Femur (tissue), 1 donor: ENCODE measurements at regions not wholly inside any gene's neighbourhood (a gene's known extent, or its start where the extent isn't known, plus 50 kb on each side); places are given as distances from the start of the nearest gene placed in this dataset.
"Not testable (repeated sequence)": the region's sequence is repeated elsewhere in the genome, so short reads cannot be mapped to it uniquely, and the experiment has no call there.

ENCODE experiments used
- DNase-seq: peaks from one replicate; pipeline ENCODE4 v3.0.0-alpha.2; 2017

GRCh38 chr14:81971911-81972310, 438.3 kb upstream of the SEL1L start:
- DNase-seq: peak; percentile 25

GRCh38 chr14:81972601-81973000, 438.9 kb upstream of the SEL1L start:
- no peak for DNase-seq

- DNase-seq: no peak
Measured at GRCh38 chr14:81974543-81974942, 440.9 kb upstream of the SEL1L start.

- no peak for DNase-seq
Measured at GRCh38 chr14:81980601-81981306, 447.1 kb upstream of the SEL1L start.

- no peak for DNase-seq
Measured at GRCh38 chr14:81981307-81981675, 447.6 kb upstream of the SEL1L start.

- DNase-seq: no peak
Measured at GRCh38 chr14:81982046-81982445, 448.4 kb upstream of the SEL1L start.

GRCh38 chr14:81986005-81986404, 452.4 kb upstream of the SEL1L start:
- DNase-seq: no peak

- DNase-seq: no peak
Measured at GRCh38 chr14:81989211-81989610, 455.6 kb upstream of the SEL1L start.

- DNase-seq: peak; percentile 68
Measured at GRCh38 chr14:81990312-81990761, 456.7 kb upstream of the SEL1L start.

- no peak for DNase-seq
Measured at GRCh38 chr14:81991998-81992397, 458.3 kb upstream of the SEL1L start.

GRCh38 chr14:81993432-81993831, 459.8 kb upstream of the SEL1L start:
- DNase-seq: no peak

- DNase-seq: peak; percentile 39
Measured at GRCh38 chr14:82003426-82003825, 469.8 kb upstream of the SEL1L start.

- no peak for DNase-seq
Measured at GRCh38 chr14:82009076-82009475, 475.4 kb upstream of the SEL1L start.

- DNase-seq: no peak
Measured at GRCh38 chr14:82009993-82010392, 476.3 kb upstream of the SEL1L start.

GRCh38 chr14:82011460-82011859, 477.8 kb upstream of the SEL1L start:
- no peak for DNase-seq

GRCh38 chr14:82029038-82029437, 495.4 kb upstream of the SEL1L start:
- no peak for DNase-seq

GRCh38 chr14:82035397-82035796, 501.7 kb upstream of the SEL1L start:
- no peak for DNase-seq

GRCh38 chr14:82038066-82038465, 504.4 kb upstream of the SEL1L start:
- not testable (repeated sequence) for DNase-seq

GRCh38 chr14:82045339-82045738, 511.7 kb upstream of the SEL1L start:
- DNase-seq: no peak

- no peak for DNase-seq
Measured at GRCh38 chr14:82046512-82047226, 513.0 kb upstream of the SEL1L start.

GRCh38 chr14:82047777-82048470, 514.3 kb upstream of the SEL1L start:
- no peak for DNase-seq

- no peak for DNase-seq
Measured at GRCh38 chr14:82052778-82053177, 519.1 kb upstream of the SEL1L start.

- no peak for DNase-seq
Measured at GRCh38 chr14:82055515-82056115, 522.0 kb upstream of the SEL1L start.

- DNase-seq: no peak
Measured at GRCh38 chr14:82060219-82060618, 526.6 kb upstream of the SEL1L start.
